ENCODE measurements at regions not wholly inside any gene's neighbourhood (a gene's known extent, or its start where the extent isn't known, plus 50 kb on each side); places are given as distances from the start of the nearest gene placed in this dataset.

- TF ChIP-seq FOXK2 (IDR thresholded peaks at IDR 0.05) (no peak), FOXM1 (IDR thresholded peaks at IDR 0.05; ENCODE audit: borderline replicate concordance) (no peak), BHLHE40 (IDR thresholded peaks at IDR 0.05; ENCODE audit: borderline replicate concordance) (no peak), SUZ12 (IDR thresholded peaks at IDR 0.05) (no peak), ELF4 (IDR thresholded peaks at IDR 0.05) (no peak), SP1 (IDR thresholded peaks at IDR 0.05) (no peak), FOXA1 (IDR thresholded peaks at IDR 0.05) (no peak), L3MBTL2 (conservative IDR thresholded peaks at IDR 0.05) (no peak), ARNT (IDR thresholded peaks at IDR 0.05) (no peak), TARDBP (IDR thresholded peaks at IDR 0.05) (no peak)
Observed at GRCh38 chr2:207235621-207236020, 69.9 kb upstream of the KLF7 start.
